Activated CD4-positive, alpha-beta T cell treated with anti-CD3 and anti-CD28 coated beads, Interleukin-2, amount 50 U/mL, for 48 hours (primary cell): ENCODE measurements at regions not wholly inside any gene's neighbourhood (a gene's known extent, or its start where the extent isn't known, plus 50 kb on each side); places are given as distances from the start of the nearest gene placed in this dataset.

Experiments
- DNase-seq, 2 experiments: peaks; one replicate each; pipeline ENCODE4 v3.0.0-alpha.2; 2020

DNA sequence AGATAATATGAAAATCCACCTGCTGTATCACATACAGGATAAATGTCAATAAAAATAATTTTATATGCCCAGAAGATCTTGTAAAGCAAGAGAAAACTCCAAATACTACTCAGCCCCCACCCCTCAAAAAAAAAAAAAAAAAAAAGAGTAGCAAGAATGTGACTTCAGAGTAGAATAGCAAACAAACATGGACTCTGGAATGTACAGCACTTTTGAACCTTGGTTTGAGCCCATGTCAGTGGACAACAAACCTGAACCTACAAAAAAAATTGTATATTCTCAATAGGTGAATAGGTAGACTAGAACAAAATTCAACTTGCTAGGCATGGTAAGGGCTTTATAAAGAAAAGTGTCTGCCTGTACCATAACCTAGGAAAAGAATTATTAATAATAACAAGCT lies 428.0 kb downstream of the SLITRK6 start:
- DNase-seq, result no peak

GRCh38 chr13:85368686-85369085 lies 430.5 kb downstream of the SLITRK6 start:
- DNase-seq, result no peak

GRCh38 chr13:85367887-85368286 lies 431.3 kb downstream of the SLITRK6 start:
- DNase-seq, result no peak

DNA sequence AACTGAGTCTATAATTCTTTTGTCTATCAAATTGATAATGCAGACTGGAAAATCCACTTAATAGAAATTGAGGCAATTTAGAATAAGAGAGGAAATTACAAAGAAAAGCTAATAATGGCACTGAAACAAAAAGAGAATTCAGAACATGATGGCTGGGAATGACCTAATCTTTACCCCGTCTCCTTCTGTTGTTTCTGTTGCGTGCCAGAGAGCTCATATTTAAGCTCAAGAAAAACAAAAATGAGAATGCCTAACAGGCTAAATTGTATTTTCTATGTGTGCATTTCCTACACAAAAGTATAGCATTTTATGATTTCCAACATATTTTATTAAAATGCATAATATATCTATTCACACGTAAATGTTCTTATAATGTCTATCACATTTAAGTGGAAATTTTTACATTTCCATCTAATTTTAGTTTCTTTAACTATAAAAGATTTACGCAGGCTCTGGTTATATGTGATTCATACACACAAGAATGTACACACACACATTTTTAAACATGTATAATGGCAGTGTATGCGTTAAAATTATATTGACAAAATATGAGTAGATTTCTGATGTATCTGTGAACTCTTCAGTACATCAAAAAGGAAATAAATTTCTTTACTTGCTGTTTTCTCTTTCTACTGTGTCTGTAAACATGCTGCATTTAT lies 432.3 kb downstream of the SLITRK6 start:
- DNase-seq, result no peak

- no peak for DNase-seq
Measured at GRCh38 chr13:85363504-85363903, 435.7 kb downstream of the SLITRK6 start.

- DNase-seq, result no peak
Measured at GRCh38 chr13:85362980-85363379, 436.2 kb downstream of the SLITRK6 start.

DNA sequence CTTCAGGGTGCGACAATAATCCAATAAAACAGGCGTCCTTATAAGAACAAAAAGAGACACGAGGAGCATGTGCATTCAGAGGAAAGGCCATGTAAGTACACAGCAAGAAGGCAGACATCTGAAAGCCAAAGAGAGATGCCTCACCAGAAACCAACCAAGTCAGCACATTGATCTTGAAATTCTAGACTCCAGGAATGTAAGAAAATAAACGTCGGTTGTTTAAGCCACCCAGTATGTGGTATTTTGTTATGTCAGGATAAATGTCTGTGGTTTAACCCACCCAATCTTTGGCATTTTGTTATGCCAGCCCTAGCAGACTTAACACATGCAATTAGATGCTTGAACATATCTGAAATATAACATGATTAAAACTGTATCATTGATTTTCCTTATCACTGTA lies 452.0 kb downstream of the SLITRK6 start:
- DNase-seq, result no peak

DNA sequence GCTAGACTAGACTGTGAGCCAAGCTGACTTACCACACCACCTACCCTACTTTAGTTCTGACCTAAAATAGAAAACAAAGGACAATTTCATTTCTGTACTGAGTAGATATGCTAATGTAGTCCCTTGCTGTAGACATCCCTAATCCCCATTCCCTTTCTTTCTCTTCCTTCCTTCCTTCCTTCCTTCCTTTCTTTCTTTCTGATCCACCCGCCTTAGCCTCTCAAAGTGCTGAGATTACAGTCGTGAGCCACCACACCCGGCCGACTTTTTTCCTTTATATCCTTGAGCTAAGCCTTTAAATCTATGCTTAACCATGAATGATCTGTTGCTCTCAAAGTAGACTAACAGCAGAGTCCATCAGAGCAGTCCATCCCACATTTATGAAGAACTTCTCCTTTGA lies 465.0 kb downstream of the SLITRK6 start:
- DNase-seq, result no peak

- DNase-seq, result no peak
Measured at GRCh38 chr13:85333506-85334020, 465.7 kb downstream of the SLITRK6 start.

GRCh38 chr13:85332615-85333014 lies 466.6 kb downstream of the SLITRK6 start:
- no peak for DNase-seq

- no peak for DNase-seq
Measured at GRCh38 chr13:85321734-85322133, 477.5 kb downstream of the SLITRK6 start.

DNA sequence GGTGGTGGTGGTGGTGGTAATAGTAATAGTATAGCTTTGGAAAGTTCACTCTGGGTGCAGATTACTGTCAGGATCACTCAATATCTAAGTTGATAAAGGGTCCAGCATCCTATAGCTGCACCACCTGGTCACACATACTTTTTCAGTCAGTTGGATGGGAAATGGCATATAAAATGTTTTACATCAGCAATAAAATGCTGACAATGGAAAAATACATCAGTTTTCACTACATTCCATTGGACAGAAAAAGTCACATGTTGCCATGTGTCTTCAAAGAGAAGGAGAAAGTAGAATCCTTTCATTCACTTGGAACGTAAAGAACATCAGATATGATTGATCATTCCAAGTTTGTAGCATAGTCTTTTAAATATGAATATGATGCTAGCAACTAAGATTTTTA lies 481.4 kb downstream of the SLITRK6 start:
- no peak for DNase-seq

DNA sequence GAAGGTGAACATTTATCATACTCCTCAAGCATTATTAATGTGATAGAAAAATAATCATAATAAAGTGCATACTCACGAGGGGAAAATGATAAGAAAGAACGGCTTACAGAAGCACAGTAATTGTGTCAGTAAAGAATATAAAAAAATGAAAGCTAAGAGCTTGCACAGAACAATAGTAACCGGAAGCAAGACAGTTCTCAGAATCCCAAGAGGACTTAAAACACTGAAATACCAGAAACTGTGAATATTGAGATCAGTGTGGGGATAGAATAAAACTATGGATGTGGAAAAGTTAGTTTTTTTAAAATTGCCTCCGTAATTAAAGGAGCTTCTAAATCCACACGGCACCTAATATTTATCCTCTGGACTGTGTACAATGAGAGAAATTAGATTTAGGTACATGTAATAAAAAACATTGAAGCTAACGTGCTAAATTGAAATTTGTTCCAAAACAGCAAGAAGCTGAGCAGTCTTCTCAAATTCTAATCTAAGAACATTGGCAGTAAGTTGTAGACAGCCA lies 482.7 kb downstream of the SLITRK6 start:
- DNase-seq, result no peak

- DNase-seq, result no peak
Measured at GRCh38 chr13:85314686-85315085, 484.5 kb downstream of the SLITRK6 start.

GRCh38 chr13:85313761-85314503 lies 485.3 kb downstream of the SLITRK6 start:
- DNase-seq, result no peak

DNA sequence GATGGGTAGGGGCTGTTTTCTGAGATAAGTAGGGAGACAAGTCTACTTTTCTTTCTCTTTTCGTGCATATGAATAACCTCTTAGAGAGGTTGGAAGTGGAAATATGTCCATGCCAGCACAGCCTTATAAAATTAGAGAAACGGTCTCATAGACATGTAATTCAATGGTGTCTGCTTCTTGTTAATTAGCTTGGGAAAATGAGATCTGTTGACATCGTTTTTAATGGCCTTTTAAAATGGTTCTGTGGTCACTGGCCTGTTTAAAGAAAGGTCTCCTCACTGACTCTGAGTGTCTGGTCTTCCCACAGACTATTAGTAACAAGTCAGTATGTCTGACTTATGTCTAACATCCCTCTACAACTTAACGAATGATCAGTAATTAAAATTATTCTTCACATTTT lies 487.1 kb downstream of the SLITRK6 start:
- no peak for DNase-seq

GRCh38 chr13:85303630-85304029 lies 495.6 kb downstream of the SLITRK6 start:
- DNase-seq, result no peak

DNA sequence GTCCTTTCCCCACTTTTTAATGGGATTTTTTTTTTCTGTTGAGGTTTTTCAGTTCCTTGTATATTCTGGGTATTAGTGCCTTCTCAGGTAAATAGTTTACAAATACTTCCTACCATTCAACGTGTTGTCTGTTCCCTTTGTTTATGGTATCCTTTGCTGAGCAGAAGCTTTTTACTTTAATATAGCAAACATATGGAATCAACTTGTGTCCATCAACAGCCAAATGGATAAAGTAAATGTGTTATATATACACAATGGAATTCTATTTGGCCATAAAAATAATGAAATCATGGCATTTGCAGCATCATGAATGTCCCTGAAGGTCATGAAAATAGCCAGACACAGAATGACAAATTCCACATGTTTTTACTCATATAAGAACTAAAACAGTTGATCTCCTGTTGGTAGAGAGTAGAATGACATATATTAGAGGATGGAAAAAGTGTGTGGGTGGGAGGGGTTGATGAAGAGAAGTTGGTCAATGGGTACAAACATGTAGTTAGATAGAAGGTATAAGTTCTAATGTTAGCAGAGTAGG lies 500.8 kb downstream of the SLITRK6 start:
- DNase-seq, result no peak

GRCh38 chr13:85288698-85289097 lies 510.5 kb downstream of the SLITRK6 start:
- no peak for DNase-seq

GRCh38 chr13:85287528-85287927 lies 511.7 kb downstream of the SLITRK6 start:
- DNase-seq, result no peak

DNA sequence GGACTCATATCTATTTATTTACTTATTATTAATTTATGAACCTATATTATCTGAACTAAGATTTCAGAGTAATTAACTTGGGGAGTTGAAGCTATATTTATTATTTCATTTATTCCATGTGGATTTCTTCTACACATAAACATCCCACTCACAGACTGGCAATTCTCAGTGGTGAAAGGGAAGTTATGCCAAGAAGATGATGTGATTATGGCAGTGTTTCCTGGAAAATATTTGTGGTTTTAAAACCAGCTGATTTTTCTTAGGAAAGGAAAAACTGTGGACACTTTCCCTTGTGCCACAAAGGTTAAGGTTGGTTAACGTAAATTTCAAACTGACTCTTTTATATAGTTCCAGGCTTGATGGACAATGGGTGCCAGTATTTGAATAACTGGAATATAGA lies 513.1 kb downstream of the SLITRK6 start:
- DNase-seq, result no peak

DNA sequence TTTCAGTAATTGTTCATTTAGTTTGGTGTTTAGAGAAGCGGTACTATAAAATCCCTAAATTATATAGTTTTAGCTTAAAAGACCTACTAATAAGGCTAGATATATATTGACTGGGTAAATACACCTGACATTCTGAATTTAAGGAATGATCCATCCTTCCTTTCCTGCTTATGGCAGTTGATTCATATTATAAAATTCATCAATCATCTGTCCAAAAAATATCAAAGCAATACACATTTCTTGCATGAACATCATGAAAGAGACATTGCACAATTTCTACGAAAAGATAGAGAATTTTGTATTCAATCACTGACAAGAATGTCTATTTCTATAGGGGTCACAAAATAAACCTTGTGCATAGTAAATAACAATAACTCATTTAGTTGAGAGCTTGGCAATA lies 514.9 kb downstream of the SLITRK6 start:
- DNase-seq, result no peak

DNA sequence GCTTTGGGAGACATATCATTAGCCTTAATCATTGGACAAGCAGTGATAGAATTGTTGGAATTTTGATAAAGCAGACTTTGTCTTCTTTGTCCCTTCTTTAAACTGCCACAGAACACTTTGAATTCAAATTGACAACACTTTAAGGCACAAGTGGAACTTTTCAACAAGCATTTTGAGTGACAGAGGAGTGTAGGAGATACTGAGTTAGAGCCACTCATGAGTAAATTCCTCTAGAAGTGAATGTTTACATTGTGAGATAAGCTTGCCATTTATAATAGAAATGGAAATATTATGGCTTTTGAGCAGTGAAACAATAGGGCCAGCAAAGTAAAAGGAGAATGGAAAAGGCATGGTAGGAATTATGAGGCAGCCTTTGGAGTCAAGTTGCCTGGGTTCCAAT lies 515.8 kb downstream of the SLITRK6 start:
- DNase-seq, result no peak

DNA sequence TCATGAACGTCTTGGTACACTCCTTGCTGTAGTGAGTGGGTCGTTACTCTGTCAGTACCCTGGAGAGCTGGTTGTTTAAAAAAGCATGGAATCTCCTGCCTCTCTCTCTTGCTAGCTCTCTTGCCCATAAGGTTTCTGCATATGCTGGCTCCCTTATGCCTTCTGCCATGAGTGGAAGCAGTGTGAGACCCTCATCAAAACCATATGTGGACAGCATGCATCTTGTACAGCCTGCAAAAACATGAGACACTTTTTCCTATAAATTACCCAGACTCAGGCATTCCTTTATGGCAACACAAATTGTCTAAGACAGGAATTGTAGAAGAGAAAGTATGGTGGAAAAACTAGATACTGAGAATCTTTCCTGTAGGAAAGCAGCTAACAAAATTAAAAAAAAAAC lies 516.3 kb downstream of the SLITRK6 start:
- DNase-seq, result no peak
